Hepatocyte (in vitro differentiated cells): ENCODE measurements at regions not wholly inside any gene's neighbourhood (a gene's known extent, or its start where the extent isn't known, plus 50 kb on each side); places are given as distances from the start of the nearest gene placed in this dataset.

Experiments used
- DNase-seq: peaks from one replicate; pipeline ENCODE4 v3.0.0-alpha.2; 2016; ENCODE audit warnings: low spot score
- H2AFZ ChIP-seq: fragments of 200-600 bp; sonication (generic); 2 replicates; pipeline ENCODE4 v1.6.0; 2016; ENCODE audit warnings: antibody characterized with exemption, mild to moderate bottlenecking
- H3K27ac ChIP-seq: fragments of 200-600 bp; sonication (generic); 2 replicates; pipeline ENCODE4 v1.5.1; 2016; ENCODE audit warnings: mild to moderate bottlenecking
- H3K27me3 ChIP-seq: fragments of 200-600 bp; sonication (generic); 2 replicates; pipeline ENCODE4 v1.6.1; 2016
- H3K36me3 ChIP-seq: fragments of 200-600 bp; sonication (generic); replicated peaks from 2 replicates; pipeline ENCODE4 v1.5.1; 2016; ENCODE audit warnings: low read depth; ENCODE audit not compliant: insufficient read depth
- H3K4me1 ChIP-seq: fragments of 200-600 bp; sonication (generic); 2 replicates; pipeline ENCODE4 v1.5.1; 2016; ENCODE audit warnings: mild to moderate bottlenecking, moderate library complexity; ENCODE audit not compliant: insufficient read depth
- H3K4me2 ChIP-seq: fragments of 200-600 bp; sonication (generic); 2 replicates; pipeline ENCODE4 v1.6.0; 2016
- H3K4me3 ChIP-seq: fragments of 200-600 bp; sonication (generic); 2 replicates; pipeline ENCODE4 v1.5.1; 2016; ENCODE audit warnings: mild to moderate bottlenecking
- H3K79me2 ChIP-seq: fragments of 200-600 bp; sonication (generic); 2 replicates; pipeline ENCODE4 v1.6.0; 2017; ENCODE audit warnings: mild to moderate bottlenecking
- H3K9me2 ChIP-seq: fragments of 200-600 bp; sonication (generic); replicated peaks from 2 replicates; pipeline ENCODE4 v1.6.0; 2017; ENCODE audit warnings: mild to moderate bottlenecking; ENCODE audit not compliant: insufficient read depth
- H3K9me3 ChIP-seq: fragments of 200-600 bp; sonication (generic); 2 replicates; pipeline ENCODE4 v1.5.1; 2016; ENCODE audit warnings: low read depth, mild to moderate bottlenecking
- H4K20me1 ChIP-seq: fragments of 200-600 bp; sonication (generic); 2 replicates; pipeline ENCODE4 v1.6.0; 2016; ENCODE audit warnings: mild to moderate bottlenecking; ENCODE audit not compliant: insufficient read depth, poor library complexity, severe bottlenecking
- CTCF ChIP-seq: fragments of 200-600 bp; sonication (generic); IDR thresholded peaks from 2 replicates; pipeline ENCODE4 v1.5.1; 2016; ENCODE audit warnings: antibody characterized with exemption, mild to moderate bottlenecking; ENCODE audit not compliant: poor library complexity
- EZH2 ChIP-seq: fragments of 200-600 bp; sonication (generic); IDR thresholded peaks from 2 replicates; pipeline ENCODE4 v1.6.1; 2016; ENCODE audit warnings: antibody characterized with exemption, mild to moderate bottlenecking, borderline replicate concordance
- EZH2phosphoT487 ChIP-seq: fragments of 200-600 bp; sonication (generic); IDR thresholded peaks from one replicate; pipeline ENCODE4 v1.6.1; 2018; ENCODE audit warnings: antibody characterized with exemption, mild to moderate bottlenecking, low read depth, moderate library complexity; ENCODE audit not compliant: unreplicated experiment, severe bottlenecking
- whole genome bisulfite sequencing: methylation state at CpG from one replicate; pipeline ENCODE4 v1.1.6; 2016; ENCODE audit warnings: low lambda C conversion rate; ENCODE audit errors: missing lambda C conversion rate; 5-methylcytosine and 5-hydroxymethylcytosine counted together

GRCh38 chr1:192521734-192522133 is 53.8 kb upstream of the RGS1 start:
- H3K9me2 ChIP-seq: no peaks in the 10 kb centered on the region
- no peak overlapping the region for H3K27ac ChIP-seq
- 82% methylated on average over 1 of the region's 1 CpG for WGBS
- H3K36me3 ChIP-seq: no peaks in the 10 kb centered on the region
- no peak for DNase-seq
- H2AFZ ChIP-seq: no peak overlapping the region
- H4K20me1 ChIP-seq: no peaks in the 10 kb centered on the region
- TF ChIP-seq CTCF (no peak), EZH2 (no peak), EZH2phosphoT487 (no peak)
- H3K79me2 ChIP-seq: no peaks in the 10 kb centered on the region
- H3K27me3 ChIP-seq: no peaks in the 10 kb centered on the region
- no peak overlapping the region for H3K4me2 ChIP-seq
- no peaks in the 10 kb centered on the region for H3K4me1 ChIP-seq
- H3K4me3 ChIP-seq: no peak overlapping the region
- no peaks in the 10 kb centered on the region for H3K9me3 ChIP-seq

GRCh38 chr1:192522673-192523072 is 52.9 kb upstream of the RGS1 start:
- Histone ChIP-seq H3K4me3 (no peak overlapping the region), H3K27me3 (no peaks in the 10 kb centered on the region), H3K79me2 (no peaks in the 10 kb centered on the region), H3K36me3 (no peaks in the 10 kb centered on the region), H3K4me2 (no peak overlapping the region), H3K4me1 (no peaks in the 10 kb centered on the region), H2AFZ (no peak overlapping the region), H3K9me2 (no peaks in the 10 kb centered on the region), H3K27ac (no peak overlapping the region), H3K9me3 (no peaks in the 10 kb centered on the region), H4K20me1 (no peaks in the 10 kb centered on the region)
- no peak for TF ChIP-seq EZH2
- TF ChIP-seq CTCF: no peak
- TF ChIP-seq EZH2phosphoT487: no peak
- no peak for DNase-seq
- WGBS: 81% methylated on average over 5 of the region's 5 CpGs

- TF ChIP-seq CTCF (no peak), EZH2 (no peak), EZH2phosphoT487 (no peak)
- Histone ChIP-seq H3K79me2 (no peaks in the 10 kb centered on the region), H3K9me2 (no peaks in the 10 kb centered on the region), H3K27ac (no peak overlapping the region), H3K4me1 (no peaks in the 10 kb centered on the region), H3K36me3 (no peaks in the 10 kb centered on the region), H3K4me2 (no peak overlapping the region), H3K4me3 (no peak overlapping the region), H3K27me3 (no peaks in the 10 kb centered on the region), H2AFZ (no peak overlapping the region), H4K20me1 (no peaks in the 10 kb centered on the region), H3K9me3 (no peaks in the 10 kb centered on the region)
- WGBS: 77% methylated on average over 1 of the region's 1 CpG
- no peak for DNase-seq
Observed at GRCh38 chr1:192524223-192524622, 51.4 kb upstream of the RGS1 start.
